ENCODE measurements at regions not wholly inside any gene's neighbourhood (a gene's known extent, or its start where the extent isn't known, plus 50 kb on each side); places are given as distances from the start of the nearest gene placed in this dataset.

DNA sequence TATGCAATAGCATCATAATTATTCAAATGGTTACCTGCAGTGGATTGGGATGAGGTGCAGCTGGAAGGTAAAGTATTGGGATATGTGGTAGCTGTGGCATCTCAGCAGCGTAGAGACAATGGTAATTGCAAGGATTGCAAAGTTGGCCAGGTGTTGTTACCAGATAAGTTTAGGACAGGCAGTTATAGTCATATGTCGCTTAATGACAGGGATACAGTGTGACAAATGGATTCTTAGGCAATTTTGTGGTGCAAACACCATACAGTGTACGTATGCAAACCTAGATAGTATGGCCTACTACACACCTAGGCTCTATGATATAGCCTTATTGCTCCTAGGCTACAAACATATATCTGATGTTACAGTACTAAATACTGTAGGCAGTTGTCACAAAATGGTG lies 163.5 kb upstream of the LYZL2 start:
- no peak for DNase-seq

DNA sequence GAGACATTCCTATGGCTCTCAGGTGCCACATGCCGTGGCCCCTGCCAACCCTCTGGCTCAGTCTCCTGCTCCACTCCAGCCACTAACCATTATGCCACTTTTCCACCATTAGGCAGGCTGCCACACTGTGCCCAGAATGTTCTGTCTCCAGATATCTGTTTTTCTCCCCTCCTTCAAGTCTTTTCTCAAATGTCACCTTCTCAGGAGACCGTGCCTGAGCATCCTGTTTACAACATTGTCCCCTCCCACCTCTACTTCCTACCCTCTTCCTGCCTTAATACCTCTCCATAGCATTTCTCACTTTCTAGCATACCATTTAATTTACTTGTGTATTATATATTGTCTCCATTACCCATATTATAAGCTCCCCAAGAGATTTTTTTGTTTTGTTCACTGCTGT lies 162.5 kb upstream of the LYZL2 start:
- peak; percentile 13 for DNase-seq

DNA sequence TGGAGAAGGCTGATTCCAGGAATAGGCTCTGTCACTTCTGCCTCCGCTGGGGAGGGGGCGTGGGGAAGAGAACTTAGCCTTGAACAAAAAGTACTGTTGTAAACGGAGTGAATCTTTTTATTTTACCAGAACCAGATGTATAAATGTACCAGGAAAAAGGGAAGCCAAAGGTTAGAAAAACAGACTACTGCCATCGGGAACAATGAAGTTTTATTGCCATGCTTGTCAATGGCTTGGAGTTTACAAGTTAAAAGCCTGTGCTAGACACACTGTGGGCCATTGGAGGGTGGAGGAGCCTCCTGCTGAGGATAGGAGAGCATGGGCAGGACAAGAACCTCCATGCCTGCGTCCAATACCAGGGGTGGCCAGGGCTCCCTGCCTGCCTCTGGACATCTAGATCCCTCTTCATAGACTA lies 161.7 kb upstream of the LYZL2 start:
- DNase-seq, result no peak

DNA sequence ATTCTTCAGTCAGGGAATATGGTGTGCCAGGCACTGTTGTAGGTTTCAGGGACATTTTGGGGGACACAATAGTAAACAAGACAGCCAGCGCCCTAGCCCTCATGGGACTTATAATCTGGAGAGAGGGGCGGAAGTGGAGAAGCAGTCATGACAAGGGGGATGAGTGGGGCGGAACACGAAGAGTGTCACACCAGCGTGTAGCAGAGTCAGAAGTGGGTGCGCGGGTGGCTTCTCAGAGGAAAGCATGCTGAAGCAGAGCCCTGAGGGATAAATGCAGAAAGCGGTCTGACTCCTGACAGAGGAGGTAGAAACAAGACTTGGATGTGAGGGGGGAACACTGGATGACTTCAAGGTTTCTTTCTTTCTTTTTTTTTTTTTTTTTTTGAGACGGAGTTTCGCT lies 160.3 kb upstream of the LYZL2 start:
- no peak for DNase-seq

GRCh38 chr10:30788307-30788706 lies 158.8 kb upstream of the LYZL2 start:
- DNase-seq, result no peak

DNA sequence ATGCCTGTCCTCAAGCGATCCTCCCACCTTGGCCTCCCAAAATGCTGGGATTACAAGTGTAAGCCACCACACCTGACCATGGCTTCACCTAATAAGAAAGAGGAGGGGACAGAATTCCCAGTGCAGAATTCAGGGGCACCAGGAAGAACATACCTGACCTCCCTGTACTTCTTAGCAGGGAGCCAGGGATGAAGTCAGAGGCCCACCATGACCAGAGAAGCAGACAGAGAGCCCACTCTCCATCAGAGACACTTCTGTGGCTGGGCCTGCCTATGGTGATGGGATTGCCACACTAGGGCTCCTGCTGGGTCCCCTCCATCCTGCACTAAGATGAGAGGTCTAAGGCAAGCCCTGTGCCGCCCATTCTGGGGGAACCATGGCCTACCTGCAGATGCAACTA lies 157.4 kb upstream of the LYZL2 start:
- no peak for DNase-seq

DNA sequence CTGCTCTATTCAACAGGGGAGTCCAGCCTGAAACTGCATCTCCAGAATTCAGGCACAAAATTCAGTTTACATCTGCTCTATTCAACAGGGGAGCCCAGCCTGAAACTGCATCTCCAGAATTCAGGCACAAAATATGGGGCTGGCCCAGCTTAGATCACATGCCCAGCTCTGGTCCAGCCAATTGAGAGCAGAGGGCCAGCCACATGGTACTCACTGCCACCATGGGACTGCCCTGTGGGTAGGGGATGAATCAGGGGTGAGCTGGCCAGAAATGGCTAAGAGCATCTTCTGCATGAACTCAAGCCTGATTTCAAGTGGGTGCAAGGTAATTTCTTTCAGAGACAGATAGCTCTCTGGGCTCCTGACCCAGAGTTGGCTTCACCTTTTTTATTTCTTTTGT lies 156.6 kb upstream of the LYZL2 start:
- no peak for DNase-seq

GRCh38 chr10:30784897-30785605 lies 155.5 kb upstream of the LYZL2 start:
- DNase-seq, result no peak

- no peak for DNase-seq
These were observed 155.0 kb upstream of the LYZL2 start for GRCh38 chr10:30784524-30784896.

GRCh38 chr10:30783939-30784501 lies 154.5 kb upstream of the LYZL2 start:
- DNase-seq, result peak; percentile 82

DNA sequence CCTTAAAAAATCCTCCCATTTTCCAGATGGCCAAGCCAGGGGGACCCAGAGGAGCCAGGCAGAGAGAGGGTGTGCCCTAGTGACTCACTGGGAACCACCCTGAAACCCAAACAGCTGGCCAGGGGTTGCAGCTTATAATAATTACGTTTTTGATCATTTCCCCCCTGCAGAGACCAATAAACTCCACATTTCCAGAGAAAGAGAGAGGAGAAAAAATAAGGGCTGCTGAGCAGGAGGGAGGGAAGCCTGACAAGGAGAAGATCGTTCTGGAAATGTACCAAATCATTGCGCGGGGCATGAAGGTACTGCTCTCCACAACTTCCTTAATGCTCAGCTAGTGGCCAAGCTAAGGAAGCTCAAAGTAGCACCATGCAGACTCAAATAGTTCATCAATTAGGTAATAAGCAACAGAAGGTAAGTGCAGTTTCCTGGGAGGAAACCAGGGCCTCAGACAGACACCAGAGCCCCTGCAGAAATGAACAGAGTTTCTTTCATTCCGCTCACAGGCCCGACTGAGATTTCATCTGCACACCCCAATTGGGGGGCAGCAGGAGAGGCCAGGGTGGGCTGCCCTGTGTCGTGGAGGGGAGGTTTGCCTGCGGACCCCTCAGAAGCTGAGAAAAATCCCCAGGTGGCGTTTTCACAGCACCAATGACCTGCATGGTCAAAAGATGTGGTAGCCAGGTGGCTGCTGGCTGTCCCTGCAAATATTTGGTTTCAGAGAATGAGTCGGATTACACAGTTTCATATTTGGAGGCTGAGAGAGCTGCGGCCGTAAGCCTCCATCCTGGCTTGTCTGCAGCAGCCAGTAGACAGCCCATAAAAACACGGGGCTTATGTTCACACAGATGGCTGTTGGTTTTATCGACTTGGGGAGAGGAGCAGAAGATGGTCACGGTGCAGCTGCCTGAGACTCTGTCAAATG lies 153.2 kb upstream of the LYZL2 start:
- DNase-seq, result peak; percentile 3

DNA sequence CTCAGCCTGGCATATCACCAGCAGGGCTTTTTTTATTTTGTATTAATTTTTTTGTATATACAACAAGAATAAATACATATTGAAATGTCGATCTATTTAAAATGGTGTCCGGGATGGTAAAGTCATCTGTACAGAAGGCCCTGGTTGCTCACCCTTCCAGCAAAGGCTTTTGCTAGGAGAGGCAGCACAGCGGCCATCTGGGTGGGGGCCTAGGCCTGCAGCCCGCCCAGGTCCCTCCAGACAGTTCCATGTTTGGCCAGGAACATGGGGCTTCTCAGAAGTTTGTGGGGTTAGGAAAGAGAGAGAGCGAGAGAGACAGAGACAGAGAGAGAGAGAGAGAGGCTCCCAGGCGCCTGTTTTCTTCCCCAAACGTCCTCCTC lies 152.6 kb upstream of the LYZL2 start:
- DNase-seq, result no peak

- no peak for DNase-seq
These were observed 152.1 kb upstream of the LYZL2 start for GRCh38 chr10:30781670-30782121.

- DNase-seq, result no peak
These were observed 149.2 kb upstream of the LYZL2 start for GRCh38 chr10:30778769-30779168.

DNA sequence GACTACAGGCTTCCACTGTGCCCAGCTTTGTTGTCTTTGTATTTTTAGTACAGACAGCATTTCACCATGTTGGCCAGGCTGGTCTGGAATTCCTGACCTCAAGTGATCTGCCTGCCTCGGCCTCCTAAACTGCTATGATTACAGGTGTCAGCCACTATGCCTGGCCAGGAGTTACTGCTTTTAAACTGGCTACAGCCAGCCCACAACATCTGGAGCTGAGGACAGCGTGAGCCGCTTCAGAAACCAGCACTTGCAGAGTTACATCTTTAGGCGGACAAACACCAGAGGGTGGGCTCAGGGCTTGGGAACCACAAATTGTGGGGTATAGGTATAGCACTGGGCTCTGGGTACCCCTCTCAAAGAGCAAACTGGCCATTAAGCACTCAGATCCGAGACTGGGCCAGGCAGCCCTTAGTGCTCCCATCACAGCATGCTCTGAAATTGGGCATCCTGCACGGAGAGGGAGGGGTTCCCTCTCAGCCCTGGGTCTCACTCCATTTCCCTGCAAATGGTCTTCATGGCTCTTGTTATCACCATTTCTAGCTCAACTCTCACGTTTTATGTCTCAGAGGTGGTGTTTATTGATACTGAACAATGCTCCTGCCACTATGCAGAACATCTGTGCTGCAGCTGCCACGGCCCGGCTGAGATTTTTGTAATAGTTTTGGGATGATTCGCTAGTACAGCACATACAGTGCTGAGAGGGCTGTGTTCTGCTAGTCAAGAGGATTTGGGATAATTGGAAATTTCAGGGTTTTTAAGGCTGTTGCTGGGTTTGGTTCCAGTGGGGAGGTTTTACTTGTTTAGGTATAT lies 146.4 kb upstream of the LYZL2 start:
- no peak for DNase-seq

- no peak for DNase-seq
These were observed 144.7 kb upstream of the LYZL2 start for GRCh38 chr10:30774261-30774660.

DNA sequence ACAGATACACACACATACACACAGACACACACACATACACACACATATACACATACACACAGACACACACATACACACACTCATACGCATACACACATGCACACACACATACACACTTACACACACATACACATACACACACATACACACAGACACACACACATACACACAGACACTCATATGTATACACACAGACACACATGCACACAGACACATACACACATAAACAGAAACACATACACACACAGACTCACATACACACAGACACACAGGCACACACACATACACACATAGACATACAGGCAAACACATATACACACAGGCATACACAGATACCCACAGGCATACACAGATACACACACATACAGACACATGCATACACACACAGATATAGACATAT lies 143.9 kb upstream of the LYZL2 start:
- no peak for DNase-seq

DNA sequence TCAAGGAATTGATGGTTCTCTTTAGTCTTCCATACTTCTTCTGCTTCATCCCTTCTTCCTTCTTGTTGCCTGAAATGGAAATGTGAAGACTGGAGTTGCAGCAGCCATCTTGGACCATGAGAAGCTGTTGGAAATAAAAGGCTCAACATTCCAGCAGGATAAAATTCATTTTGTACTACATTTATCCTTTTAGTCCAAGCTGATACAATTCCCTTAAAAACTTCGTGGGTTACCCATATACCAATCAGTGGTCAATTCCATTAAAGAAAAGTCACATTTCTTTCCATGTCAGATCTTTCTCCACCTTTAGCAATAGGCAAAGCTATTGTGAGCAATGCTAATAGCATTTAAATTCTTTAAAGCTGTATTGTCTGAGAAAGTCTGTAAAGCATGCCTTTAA lies 141.3 kb upstream of the LYZL2 start:
- DNase-seq, result no peak

- DNase-seq, result no peak
These were observed 140.7 kb upstream of the LYZL2 start for GRCh38 chr10:30770229-30770628.

DNA sequence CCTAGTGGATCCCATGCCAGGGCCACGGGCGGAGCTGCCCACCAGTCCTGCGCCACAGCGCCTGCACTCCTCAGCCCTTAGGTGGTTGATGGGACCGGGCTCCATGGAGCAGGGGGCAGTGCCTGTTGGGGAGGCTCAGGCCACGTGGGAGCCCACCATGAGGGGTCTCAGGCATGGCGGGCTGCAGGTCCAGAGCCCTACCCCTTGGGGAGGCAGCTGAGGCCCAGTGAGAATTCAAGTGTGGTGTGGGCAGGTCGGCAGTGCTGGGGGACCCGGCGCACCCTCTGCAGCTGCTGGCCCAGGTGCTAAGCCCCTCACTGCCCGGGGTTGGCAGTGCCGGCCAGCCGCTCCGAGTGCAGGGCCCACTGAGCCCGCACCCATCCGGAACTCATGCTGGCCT lies 139.8 kb upstream of the LYZL2 start:
- no peak for DNase-seq

GRCh38 chr10:30765616-30766015 lies 136.1 kb upstream of the LYZL2 start:
- no peak for DNase-seq

DNA sequence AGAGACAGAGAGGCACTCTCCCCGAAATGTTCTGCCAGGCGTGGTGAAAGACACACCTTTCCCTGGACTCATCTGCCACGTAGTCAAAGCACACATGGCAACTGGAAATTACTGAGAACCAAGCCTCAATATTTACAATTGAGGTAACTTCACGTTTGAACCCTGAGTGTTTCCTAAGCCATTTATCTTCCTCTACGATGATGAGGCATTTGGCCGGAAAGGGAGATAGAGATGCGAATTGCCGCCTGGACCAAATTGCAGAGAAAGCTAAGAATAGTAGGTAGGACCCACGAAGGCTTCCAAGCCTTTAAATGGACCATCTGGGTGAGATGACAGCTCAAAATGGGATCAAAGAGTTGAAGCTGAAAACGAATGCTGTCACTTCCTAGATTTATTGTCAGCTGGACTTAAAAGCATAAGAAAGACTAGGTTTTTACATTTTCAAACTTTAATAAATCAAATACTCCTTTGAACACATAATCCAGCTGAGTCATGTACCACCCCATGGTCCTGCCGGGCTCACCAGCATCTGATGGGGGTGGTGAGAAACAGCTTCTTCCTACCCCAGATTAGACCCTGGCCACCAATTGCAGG lies 135.6 kb upstream of the LYZL2 start:
- DNase-seq, result no peak

DNA sequence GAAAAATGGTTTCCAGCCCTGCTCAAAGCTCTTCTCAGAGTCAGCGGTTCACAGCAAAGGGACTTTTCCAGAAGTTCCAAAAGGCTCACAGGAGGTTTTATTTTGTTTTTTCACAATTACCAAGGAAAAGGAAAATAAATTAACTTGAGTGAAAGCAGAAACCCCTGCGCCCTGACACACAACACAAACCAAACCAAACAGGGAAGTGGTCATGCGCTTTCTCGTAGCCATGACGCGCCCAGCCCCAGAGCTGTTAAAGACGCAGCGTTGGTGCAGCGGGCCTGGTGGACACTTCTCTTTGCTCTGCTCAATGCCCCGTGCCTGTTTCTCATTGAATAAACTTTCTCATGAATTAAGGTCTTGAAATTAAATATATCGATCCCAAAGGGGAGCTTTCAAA lies 134.4 kb upstream of the LYZL2 start:
- DNase-seq, result no peak
